Mammary epithelial cell (primary cell): ENCODE measurements at regions not wholly inside any gene's neighbourhood (a gene's known extent, or its start where the extent isn't known, plus 50 kb on each side); places are given as distances from the start of the nearest gene placed in this dataset.

ENCODE experiments used
- CTCF ChIP-seq, 2 donors: IDR thresholded peaks in 1 of 2; conservative IDR thresholded peaks in 1 of 2; 2 replicates each; pipeline ENCODE4 v1.5.1; 2011 to 2012; ENCODE audit warnings: inconsistent platforms in 2 of 2, low read length in 2 of 2, mild to moderate bottlenecking in 2 of 2, control low read depth in 1 of 2, low read depth in 1 of 2; ENCODE audit not compliant: insufficient read depth in 1 of 2; ENCODE audit errors: extremely low read depth in 1 of 2
- EZH2 ChIP-seq: IDR thresholded peaks from 2 replicates; pipeline ENCODE4 v1.6.1; 2012; ENCODE audit warnings: low read length, inconsistent platforms, borderline replicate concordance

- TF ChIP-seq CTCF (conservative IDR thresholded peaks at IDR 0.05 in 1 of 2, IDR thresholded peaks at IDR 0.05 in 1 of 2; ENCODE audit: extremely low read depth in 1 of 2, insufficient read depth in 1 of 2, low read depth in 1 of 2, low read length in 2 of 2) (no peak), EZH2 (no peak)
Observed at GRCh38 chr13:83077499-83077898, 804.8 kb downstream of the SLITRK1 start.
